Stomach (tissue), 8 donors: ENCODE measurements at regions not wholly inside any gene's neighbourhood (a gene's known extent, or its start where the extent isn't known, plus 50 kb on each side); places are given as distances from the start of the nearest gene placed in this dataset.
A peak's percentile ranks its signal among the peaks of the same experiment; 100 is the strongest.

Experiments
- DNase-seq, 2 donors: peaks; one replicate each; pipeline versions ENCODE4 v3.0.0 to v3.0.0-alpha.2; 2013 to 2019
- H3K27ac ChIP-seq, 5 donors: fragments of 200-600 bp in 4 of 5; sonication (generic) in 4 of 5; one replicate each; pipeline ENCODE4 v1.5.1; 2013 to 2019; ENCODE audit warnings: mild to moderate bottlenecking in 1 of 5, moderate library complexity in 1 of 5
- H3K27me3 ChIP-seq, 3 donors: fragments of 200-600 bp; sonication (generic); one replicate each; pipeline ENCODE4 v1.5.1; 2017 to 2019; ENCODE audit warnings: mixed run types in 1 of 3
- H3K36me3 ChIP-seq, 4 donors: fragments of 200-600 bp; sonication (generic); 1 replicate in 3 of 4; 2 replicates in 1 of 4; pipeline ENCODE4 v1.5.1; 2016 to 2019
- H3K4me1 ChIP-seq, 4 donors: fragments of 200-600 bp; sonication (generic); one replicate each; pipeline ENCODE4 v1.5.1; 2016 to 2019
- H3K4me3 ChIP-seq, 4 donors: fragments of 200-600 bp; sonication (generic) in 3 of 4; one replicate each; pipeline ENCODE4 v1.5.1; 2016 to 2019; ENCODE audit warnings: mild to moderate bottlenecking in 1 of 4
- H3K9me3 ChIP-seq, 4 donors: fragments of 200-600 bp; sonication (generic); one replicate each; pipeline ENCODE4 v1.5.1; 2016 to 2019
- CTCF ChIP-seq, 7 experiments: fragments of 450-650 bp in 4 of 7; fragments of 200-600 bp in 3 of 7; sonication (generic) in 3 of 7; IDR thresholded peaks; one replicate each; pipeline ENCODE4 v1.5.1; 2016 to 2019; ENCODE audit warnings: antibody characterized with exemption in 7 of 7, control low read depth in 2 of 7, mild to moderate bottlenecking in 1 of 7
- EP300 ChIP-seq: sonication (generic); formaldehyde crosslinking; IDR thresholded peaks from one replicate; pipeline ENCODE4 v1.6.1; 2017; ENCODE audit warnings: antibody characterized with exemption
- POLR2A ChIP-seq, 4 donors: fragments of 450-650 bp; IDR thresholded peaks; one replicate each; pipeline ENCODE4 v1.6.1; 2016; ENCODE audit warnings: antibody characterized with exemption in 4 of 4, control low read depth in 2 of 4, mild to moderate bottlenecking in 1 of 4, moderate library complexity in 1 of 4
- POLR2AphosphoS5 ChIP-seq, 3 donors: sonication (generic); formaldehyde crosslinking; IDR thresholded peaks; one replicate each; pipeline ENCODE4 v1.6.1; 2016; ENCODE audit warnings: antibody characterized with exemption in 3 of 3
- WGBS, 5 donors: extraction: QIAGEN DNeasy Blood & Tissue Kit in 3 of 5; methylation state at CpG; one replicate each; pipeline versions ENCODE4 v1.1.5 to v1.1.7; 2013 to 2018; 5-methylcytosine and 5-hydroxymethylcytosine counted together
- intact Hi-C: fragments of 100-400 bp; cut with DNase I; formaldehyde crosslinking; loops from one replicate; pipeline ENCODE4 v1.15.1; 2023; ENCODE audit warnings: low total_unique reads
- donor health status: healthy with polysubstance abuse.
- donor health status: Bipolar disorder and iron deficiency.
- donor health status: healthy.

GRCh38 chr3:24680214-24680967 lies 185.7 kb upstream of the THRB start:
- Histone ChIP-seq H3K27me3 (no peaks in the 10 kb centered on the region), H3K27ac (no peak overlapping the region), H3K9me3 (no peaks in the 10 kb centered on the region), H3K36me3 (no peaks in the 10 kb centered on the region), H3K4me3 (no peak overlapping the region), H3K4me1 (peaks cover 0 to 21% (median 13%) of the 10 kb centered on the region in 4 donors)
- WGBS, 5 donors = 35 to 55% (median 47%) methylated on average over 9 of the region's 9 CpGs
- peak in 4 of 7 experiments; percentile 34 to 72 (median 50) for TF ChIP-seq CTCF (IDR thresholded peaks at IDR 0.05)
- no peak for TF ChIP-seq EP300
- DNase-seq = peak; percentile 66 to 84
- intact Hi-C loops = loop anchor here (10.0 kb wide), 1 partner anchor 686 kb away; no protein-coding TSS in a partner anchor

GRCh38 chr3:24682141-24682547 lies 187.5 kb upstream of the THRB start:
- intact Hi-C loops = loop anchor here (10.0 kb wide), 1 partner anchor 687 kb away; no protein-coding TSS in a partner anchor
- Histone ChIP-seq H3K4me1 (peaks cover 0 to 22% (median 13%) of the 10 kb centered on the region in 4 donors), H3K4me3 (no peak overlapping the region), H3K27me3 (no peaks in the 10 kb centered on the region), H3K27ac (no peak overlapping the region), H3K9me3 (no peaks in the 10 kb centered on the region), H3K36me3 (no peaks in the 10 kb centered on the region)
- TF ChIP-seq POLR2AphosphoS5 (IDR thresholded peaks at IDR 0.05) = no peak
- no peak for TF ChIP-seq POLR2A (IDR thresholded peaks at IDR 0.05)
- no peak for TF ChIP-seq EP300
- no peak for TF ChIP-seq CTCF (IDR thresholded peaks at IDR 0.05)
- DNase-seq = no peak
- 85 to 96% (median 92%) methylated on average over 6 to 7 of the region's 7 CpGs for WGBS, 5 donors

GRCh38 chr3:24683090-24683489 lies 188.4 kb upstream of the THRB start:
- intact Hi-C loops = loop anchor here (10.0 kb wide), 1 partner anchor 688 kb away; no protein-coding TSS in a partner anchor
- DNase-seq = peak in 1 of 2 donors; percentile 23
- Histone ChIP-seq H3K27me3 (no peaks in the 10 kb centered on the region), H3K9me3 (no peaks in the 10 kb centered on the region), H3K4me1 (peaks cover 0 to 26% (median 11%) of the 10 kb centered on the region in 4 donors), H3K36me3 (no peaks in the 10 kb centered on the region), H3K27ac (no peak overlapping the region), H3K4me3 (no peak overlapping the region)
- 45 to 68% (median 62%) methylated on average over 5 of the region's 5 CpGs for WGBS, 5 donors
- TF ChIP-seq EP300 = no peak
- TF ChIP-seq POLR2A (IDR thresholded peaks at IDR 0.05) = no peak
- TF ChIP-seq POLR2AphosphoS5 (IDR thresholded peaks at IDR 0.05) = no peak
- no peak for TF ChIP-seq CTCF (IDR thresholded peaks at IDR 0.05)

- DNase-seq = peak in 1 of 2 donors; percentile 85
- Histone ChIP-seq H3K27ac (no peak overlapping the region), H3K4me3 (no peak overlapping the region), H3K9me3 (no peaks in the 10 kb centered on the region), H3K36me3 (no peaks in the 10 kb centered on the region), H3K4me1 (peaks cover 0 to 24% (median 9%) of the 10 kb centered on the region in 4 donors), H3K27me3 (no peaks in the 10 kb centered on the region)
- 23 to 26% (median 25%) methylated on average over 6 of the region's 6 CpGs for WGBS, 5 donors
- intact Hi-C loops = loop anchor here (10.0 kb wide), 1 partner anchor 689 kb away; no protein-coding TSS in a partner anchor
- TF ChIP-seq EP300 (no peak), CTCF (IDR thresholded peaks at IDR 0.05) (peak in 5 of 7 experiments; percentile 37 to 64 (median 50)), POLR2A (IDR thresholded peaks at IDR 0.05) (no peak), POLR2AphosphoS5 (IDR thresholded peaks at IDR 0.05) (peak in 1 of 3 donors; percentile 31)
Observed at GRCh38 chr3:24683633-24684384, 189.2 kb upstream of the THRB start.
